ENCODE measurements at regions not wholly inside any gene's neighbourhood (a gene's known extent, or its start where the extent isn't known, plus 50 kb on each side); places are given as distances from the start of the nearest gene placed in this dataset.

DNA sequence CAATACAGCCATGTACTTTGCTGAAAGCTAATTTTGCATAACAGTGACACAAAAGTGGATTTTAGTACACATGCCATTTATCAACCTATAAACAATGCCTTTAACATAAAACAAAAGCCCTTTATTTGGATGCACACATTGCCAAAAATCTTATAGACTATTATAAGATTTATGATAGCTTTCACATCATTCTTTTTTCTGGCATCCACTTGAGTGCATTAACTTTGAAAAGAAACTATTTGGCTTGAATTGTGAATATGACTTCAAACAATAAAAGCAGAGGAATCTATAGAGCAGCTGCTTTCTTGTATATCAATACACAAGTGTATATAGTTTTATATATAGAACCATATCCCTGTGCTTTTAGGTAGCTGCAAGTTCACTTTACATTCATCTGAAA is 577.4 kb downstream of the CBLN2 start:
- TF ChIP-seq EP300 (IDR thresholded peaks at IDR 0.05) (no peak), POLR2A (IDR thresholded peaks at IDR 0.05) (no peak)
- TF ChIP-seq, protein P1, sequence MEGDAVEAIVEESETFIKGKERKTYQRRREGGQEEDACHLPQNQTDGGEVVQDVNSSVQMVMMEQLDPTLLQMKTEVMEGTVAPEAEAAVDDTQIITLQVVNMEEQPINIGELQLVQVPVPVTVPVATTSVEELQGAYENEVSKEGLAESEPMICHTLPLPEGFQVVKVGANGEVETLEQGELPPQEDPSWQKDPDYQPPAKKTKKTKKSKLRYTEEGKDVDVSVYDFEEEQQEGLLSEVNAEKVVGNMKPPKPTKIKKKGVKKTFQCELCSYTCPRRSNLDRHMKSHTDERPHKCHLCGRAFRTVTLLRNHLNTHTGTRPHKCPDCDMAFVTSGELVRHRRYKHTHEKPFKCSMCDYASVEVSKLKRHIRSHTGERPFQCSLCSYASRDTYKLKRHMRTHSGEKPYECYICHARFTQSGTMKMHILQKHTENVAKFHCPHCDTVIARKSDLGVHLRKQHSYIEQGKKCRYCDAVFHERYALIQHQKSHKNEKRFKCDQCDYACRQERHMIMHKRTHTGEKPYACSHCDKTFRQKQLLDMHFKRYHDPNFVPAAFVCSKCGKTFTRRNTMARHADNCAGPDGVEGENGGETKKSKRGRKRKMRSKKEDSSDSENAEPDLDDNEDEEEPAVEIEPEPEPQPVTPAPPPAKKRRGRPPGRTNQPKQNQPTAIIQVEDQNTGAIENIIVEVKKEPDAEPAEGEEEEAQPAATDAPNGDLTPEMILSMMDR (IDR thresholded peaks at IDR 0.05): no peak

Data from tibial nerve (tissue), 4 donors.